ENCODE measurements at regions not wholly inside any gene's neighbourhood (a gene's known extent, or its start where the extent isn't known, plus 50 kb on each side); places are given as distances from the start of the nearest gene placed in this dataset.
"Not testable (repeated sequence)": the region's sequence is repeated elsewhere in the genome, so short reads cannot be mapped to it uniquely, and the experiment has no call there.

DNA sequence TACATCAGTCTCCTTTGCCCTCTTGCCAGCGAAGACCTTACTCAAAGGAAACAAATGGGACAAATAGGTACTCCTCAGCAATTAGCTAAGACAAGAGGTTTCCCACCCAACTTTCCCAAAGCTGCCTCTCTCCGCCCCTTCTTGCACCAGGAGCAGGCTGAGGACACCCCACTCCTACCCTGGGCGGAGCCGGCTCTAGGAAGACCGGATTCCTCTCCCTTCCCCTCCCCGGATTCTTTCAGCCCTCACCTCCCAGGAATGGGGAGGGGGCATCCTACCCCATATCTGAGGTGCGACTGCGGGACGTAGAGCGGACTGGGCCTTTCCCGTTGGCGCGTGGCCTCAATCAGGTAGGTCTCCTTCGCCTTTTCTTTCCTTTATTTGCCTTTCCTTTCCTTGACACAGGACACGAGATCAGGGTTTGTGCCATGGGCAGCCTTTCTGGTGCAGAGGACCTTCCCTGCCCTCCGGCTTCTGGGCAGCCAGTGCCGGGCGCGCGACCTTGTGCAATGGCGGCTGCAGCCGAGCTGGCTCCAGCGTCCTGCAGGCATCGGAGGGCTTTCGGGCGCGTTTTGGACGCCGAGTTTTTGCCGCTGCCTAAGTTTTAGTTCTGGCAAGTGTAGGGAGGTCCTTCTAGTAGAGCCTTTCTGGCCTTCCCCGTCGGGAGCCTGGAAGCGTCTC is 279.9 kb downstream of the PLS3 start:
- H3K27ac ChIP-seq (replicated peaks in 1 of 4); DNase-seq (ENCODE audit: extremely low spot score); H3K27me3 ChIP-seq; H3K4me3 ChIP-seq; H3K36me3 ChIP-seq; intact Hi-C loops (cut with DNase I); H3K4me1 ChIP-seq; H3K9me3 ChIP-seq: not testable (repeated sequence)
- 15% methylated on average over 4 of the region's 33 CpGs for WGBS

- H3K27ac ChIP-seq (replicated peaks in 1 of 4); H3K4me3 ChIP-seq; DNase-seq (ENCODE audit: extremely low spot score); intact Hi-C loops (cut with DNase I); H3K9me3 ChIP-seq; H3K27me3 ChIP-seq; H3K4me1 ChIP-seq; H3K36me3 ChIP-seq: not testable (repeated sequence)
- no CpG with 5 or more reads among the region's 23 CpGs for WGBS
These were observed 290.0 kb downstream of the PLS3 start for GRCh38 chrX:115850986-115851385.

DNA sequence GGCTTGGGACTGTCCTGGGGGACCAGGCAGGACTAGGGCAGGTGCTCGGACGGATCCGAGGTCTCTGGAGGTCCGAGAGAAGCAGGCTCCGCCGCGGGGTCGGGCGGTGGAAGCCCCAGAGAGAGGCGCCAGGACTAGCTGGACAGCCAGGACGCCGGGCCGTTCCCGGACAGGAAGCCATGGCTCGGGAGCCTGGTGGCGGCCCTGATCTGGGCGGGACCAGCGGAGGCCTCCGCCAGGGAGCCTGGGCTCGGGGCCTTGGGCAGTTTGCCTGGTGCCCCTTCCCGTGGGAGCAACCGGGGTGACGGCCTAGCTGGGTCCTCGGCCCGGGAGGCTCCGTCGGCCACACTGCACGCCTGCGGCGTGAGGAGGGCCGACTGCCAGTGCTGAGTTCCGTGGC is 292.3 kb downstream of the PLS3 start:
- DNase-seq (ENCODE audit: extremely low spot score); H3K27me3 ChIP-seq; H3K36me3 ChIP-seq; H3K4me1 ChIP-seq; H3K27ac ChIP-seq (replicated peaks in 1 of 4); H3K9me3 ChIP-seq; intact Hi-C loops (cut with DNase I); H3K4me3 ChIP-seq: not testable (repeated sequence)
- whole genome bisulfite sequencing, result no CpG with 5 or more reads among the region's 32 CpGs

DNA sequence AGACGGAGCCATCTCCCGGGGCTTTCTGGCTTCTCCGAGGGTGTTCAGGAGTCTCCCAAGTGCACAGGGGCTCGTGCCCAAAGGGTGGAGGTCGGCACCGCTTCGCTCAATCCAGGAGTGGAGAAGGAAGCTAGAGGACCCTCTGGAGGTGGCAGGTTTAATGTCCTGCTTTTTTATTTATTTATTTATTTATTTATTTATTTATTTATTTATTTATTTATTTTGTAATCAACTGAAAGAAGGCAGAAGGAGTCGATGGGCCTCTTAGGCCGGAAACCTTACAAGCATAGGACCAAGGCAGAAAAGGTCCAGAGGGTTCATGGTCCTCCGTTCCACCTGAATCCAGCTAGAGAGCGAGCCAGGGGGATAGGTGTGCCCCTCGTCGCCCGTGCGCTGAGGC is 289.4 kb upstream of the AGTR2 start:
- DNase-seq (ENCODE audit: extremely low spot score); H3K27me3 ChIP-seq; H3K4me1 ChIP-seq; H3K9me3 ChIP-seq; H3K4me3 ChIP-seq; H3K36me3 ChIP-seq; intact Hi-C loops (cut with DNase I); H3K27ac ChIP-seq (replicated peaks in 1 of 4): not testable (repeated sequence)
- WGBS, result 93% methylated on average over 3 of the region's 15 CpGs

- 95% methylated on average over 5 of the region's 13 CpGs for WGBS
- H3K4me3 ChIP-seq; intact Hi-C loops (cut with DNase I); H3K4me1 ChIP-seq; H3K9me3 ChIP-seq; DNase-seq (ENCODE audit: extremely low spot score); H3K36me3 ChIP-seq; H3K27ac ChIP-seq (replicated peaks in 1 of 4); H3K27me3 ChIP-seq: not testable (repeated sequence)
These were observed 286.4 kb upstream of the AGTR2 start for GRCh38 chrX:115884121-115884520.

- H3K36me3 ChIP-seq; DNase-seq (ENCODE audit: extremely low spot score); H3K9me3 ChIP-seq; H3K27me3 ChIP-seq; intact Hi-C loops (cut with DNase I): not testable (repeated sequence)
- Histone ChIP-seq H3K27ac (replicated peaks in 1 of 4) (peak overlapping the region in 1 of 4 donors; percentile 78), H3K4me1 (peaks cover 0 to 10% (median under 1%) of the 10 kb centered on the region in 4 donors), H3K4me3 (peak overlapping the region in 1 of 4 donors; percentile 46)
- 40% methylated on average over 14 of the region's 29 CpGs for WGBS
- TF ChIP-seq, protein P1, sequence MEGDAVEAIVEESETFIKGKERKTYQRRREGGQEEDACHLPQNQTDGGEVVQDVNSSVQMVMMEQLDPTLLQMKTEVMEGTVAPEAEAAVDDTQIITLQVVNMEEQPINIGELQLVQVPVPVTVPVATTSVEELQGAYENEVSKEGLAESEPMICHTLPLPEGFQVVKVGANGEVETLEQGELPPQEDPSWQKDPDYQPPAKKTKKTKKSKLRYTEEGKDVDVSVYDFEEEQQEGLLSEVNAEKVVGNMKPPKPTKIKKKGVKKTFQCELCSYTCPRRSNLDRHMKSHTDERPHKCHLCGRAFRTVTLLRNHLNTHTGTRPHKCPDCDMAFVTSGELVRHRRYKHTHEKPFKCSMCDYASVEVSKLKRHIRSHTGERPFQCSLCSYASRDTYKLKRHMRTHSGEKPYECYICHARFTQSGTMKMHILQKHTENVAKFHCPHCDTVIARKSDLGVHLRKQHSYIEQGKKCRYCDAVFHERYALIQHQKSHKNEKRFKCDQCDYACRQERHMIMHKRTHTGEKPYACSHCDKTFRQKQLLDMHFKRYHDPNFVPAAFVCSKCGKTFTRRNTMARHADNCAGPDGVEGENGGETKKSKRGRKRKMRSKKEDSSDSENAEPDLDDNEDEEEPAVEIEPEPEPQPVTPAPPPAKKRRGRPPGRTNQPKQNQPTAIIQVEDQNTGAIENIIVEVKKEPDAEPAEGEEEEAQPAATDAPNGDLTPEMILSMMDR (IDR thresholded peaks at IDR 0.05), result peak in 1 of 3 experiments; percentile 36
These were observed 282.5 kb upstream of the AGTR2 start for GRCh38 chrX:115888041-115888440.

- WGBS, result 79% methylated on average over 17 of the region's 39 CpGs
- peak overlapping the region in 1 of 4 donors; percentile 46 for H3K4me3 ChIP-seq
- H3K27me3 ChIP-seq; H3K36me3 ChIP-seq; H3K9me3 ChIP-seq; DNase-seq (ENCODE audit: extremely low spot score); intact Hi-C loops (cut with DNase I): not testable (repeated sequence)
- H3K4me1 ChIP-seq, result peaks cover 0 to 15% (median 3%) of the 10 kb centered on the region in 4 donors
- peak overlapping the region in 1 of 4 donors; percentile 78 for H3K27ac ChIP-seq (replicated peaks in 1 of 4)
These were observed 282.0 kb upstream of the AGTR2 start for GRCh38 chrX:115888519-115888918.

DNA sequence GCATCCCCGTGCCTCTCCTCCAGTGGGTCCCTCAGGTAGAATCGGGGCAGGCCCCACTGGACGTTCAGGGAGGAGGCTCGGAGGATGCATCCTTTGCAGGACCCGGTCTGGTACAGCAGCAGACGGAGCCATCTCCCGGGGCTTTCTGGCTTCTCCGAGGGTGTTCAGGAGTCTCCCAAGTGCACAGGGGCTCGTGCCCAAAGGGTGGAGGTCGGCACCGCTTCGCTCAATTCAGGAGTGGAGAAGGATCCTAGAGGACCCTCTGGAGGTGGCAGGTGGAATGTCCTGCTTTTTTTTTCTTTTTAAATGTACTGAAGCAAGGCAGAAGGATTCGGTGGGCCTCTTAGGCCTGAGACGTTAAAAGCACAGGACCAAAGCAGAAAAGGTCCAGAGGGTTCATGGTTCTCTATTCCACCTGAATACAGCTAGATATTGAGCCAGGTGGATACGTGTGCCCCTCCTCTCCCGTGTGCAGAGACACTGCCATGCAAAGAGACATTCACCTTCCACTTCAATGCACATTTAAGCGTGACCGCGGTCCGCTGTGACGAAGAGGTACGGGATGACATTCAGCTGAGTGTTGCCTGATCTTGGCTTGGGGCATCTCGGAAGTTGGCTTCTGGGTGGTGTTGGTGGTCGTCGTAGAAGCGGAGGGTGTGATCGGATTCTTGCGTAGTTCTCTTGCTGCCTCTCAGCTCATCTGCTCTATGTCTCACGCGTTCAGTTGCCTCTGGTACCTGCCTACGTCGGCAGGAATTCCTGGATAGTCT is 281.2 kb upstream of the AGTR2 start:
- no peak for DNase-seq (ENCODE audit: extremely low spot score)
- H3K9me3 ChIP-seq, result peaks cover 0 to 8% (median 4%) of the 10 kb centered on the region in 4 donors
- H3K27ac ChIP-seq (replicated peaks in 1 of 4), result no peak overlapping the region
- no peak overlapping the region for H3K4me3 ChIP-seq
- 94% methylated on average over 24 of the region's 32 CpGs for WGBS
- intact Hi-C loops (cut with DNase I), result no loop called here
- no peak for TF ChIP-seq POLR2A (IDR thresholded peaks at IDR 0.05; ENCODE audit: low read depth)
- TF ChIP-seq POLR2AphosphoS5 (IDR thresholded peaks at IDR 0.05), result no peak
- TF ChIP-seq, protein P1 (IDR thresholded peaks at IDR 0.05), result no peak
- H3K36me3 ChIP-seq, result peaks cover 0 to 6% (median 2%) of the 10 kb centered on the region in 4 donors
- no peaks in the 10 kb centered on the region for H3K27me3 ChIP-seq
- peaks cover 0 to 18% (median 3%) of the 10 kb centered on the region in 4 donors for H3K4me1 ChIP-seq
